Loucy (cell line): ENCODE measurements at regions not wholly inside any gene's neighbourhood (a gene's known extent, or its start where the extent isn't known, plus 50 kb on each side); places are given as distances from the start of the nearest gene placed in this dataset.

Source experiments
- EZH2phosphoT487 ChIP-seq: fragments of 200-600 bp; IDR thresholded peaks from 2 replicates; pipeline ENCODE4 v1.6.1; 2018; ENCODE audit warnings: antibody characterized with exemption, mild to moderate bottlenecking, moderate library complexity, borderline replicate concordance
- TF ChIP-seq, protein P1 (sequence below): fragments of 200-600 bp; sonication (generic); conservative IDR thresholded peaks from 2 replicates; pipeline ENCODE4 v1.5.1; 2014; ENCODE audit warnings: mild to moderate bottlenecking, antibody characterized with exemption, low read length

GRCh38 chr5:164597293-164597900 is 1092.0 kb downstream of the MAT2B start:
- no peak for TF ChIP-seq EZH2phosphoT487
- TF ChIP-seq, protein P1, sequence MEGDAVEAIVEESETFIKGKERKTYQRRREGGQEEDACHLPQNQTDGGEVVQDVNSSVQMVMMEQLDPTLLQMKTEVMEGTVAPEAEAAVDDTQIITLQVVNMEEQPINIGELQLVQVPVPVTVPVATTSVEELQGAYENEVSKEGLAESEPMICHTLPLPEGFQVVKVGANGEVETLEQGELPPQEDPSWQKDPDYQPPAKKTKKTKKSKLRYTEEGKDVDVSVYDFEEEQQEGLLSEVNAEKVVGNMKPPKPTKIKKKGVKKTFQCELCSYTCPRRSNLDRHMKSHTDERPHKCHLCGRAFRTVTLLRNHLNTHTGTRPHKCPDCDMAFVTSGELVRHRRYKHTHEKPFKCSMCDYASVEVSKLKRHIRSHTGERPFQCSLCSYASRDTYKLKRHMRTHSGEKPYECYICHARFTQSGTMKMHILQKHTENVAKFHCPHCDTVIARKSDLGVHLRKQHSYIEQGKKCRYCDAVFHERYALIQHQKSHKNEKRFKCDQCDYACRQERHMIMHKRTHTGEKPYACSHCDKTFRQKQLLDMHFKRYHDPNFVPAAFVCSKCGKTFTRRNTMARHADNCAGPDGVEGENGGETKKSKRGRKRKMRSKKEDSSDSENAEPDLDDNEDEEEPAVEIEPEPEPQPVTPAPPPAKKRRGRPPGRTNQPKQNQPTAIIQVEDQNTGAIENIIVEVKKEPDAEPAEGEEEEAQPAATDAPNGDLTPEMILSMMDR = peak; percentile 40
